Stimulated activated CD8-positive, alpha-beta memory T cell treated with anti-CD3 and anti-CD28 coated beads, Interleukin-7, amount 100 ng/mL, for 1 hour (primary cell): ENCODE measurements at regions not wholly inside any gene's neighbourhood (a gene's known extent, or its start where the extent isn't known, plus 50 kb on each side); places are given as distances from the start of the nearest gene placed in this dataset.

ENCODE experiments used
- DNase-seq, 2 donors: peaks; one replicate each; pipeline ENCODE4 v3.0.0-alpha.2; 2020; ENCODE audit warnings: low read depth in 2 of 2

- DNase-seq, result no peak
Measured at GRCh38 chr4:42747971-42748370, 91.1 kb upstream of the ATP8A1 start.

- DNase-seq, result no peak
Measured at GRCh38 chr4:42736527-42737195, 79.8 kb upstream of the ATP8A1 start.

DNA sequence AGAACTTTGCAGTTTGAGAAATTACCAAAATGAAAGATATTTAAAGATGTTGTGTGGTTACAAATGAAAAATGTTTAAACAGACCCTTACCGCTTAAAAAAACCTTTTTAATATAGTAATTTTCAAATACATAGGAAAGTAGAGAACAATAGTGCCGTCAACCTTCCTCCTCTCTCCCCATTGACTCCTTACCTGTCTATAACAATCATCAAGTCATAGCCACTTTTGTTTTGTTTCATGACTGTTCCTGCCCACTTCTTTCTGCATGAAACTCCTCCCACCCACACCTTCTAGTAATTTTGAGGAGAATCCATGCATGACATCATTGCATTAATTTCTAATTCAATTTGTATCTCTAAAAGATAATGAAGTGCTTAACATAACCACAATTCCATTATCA lies 76.5 kb upstream of the ATP8A1 start:
- DNase-seq, result no peak

DNA sequence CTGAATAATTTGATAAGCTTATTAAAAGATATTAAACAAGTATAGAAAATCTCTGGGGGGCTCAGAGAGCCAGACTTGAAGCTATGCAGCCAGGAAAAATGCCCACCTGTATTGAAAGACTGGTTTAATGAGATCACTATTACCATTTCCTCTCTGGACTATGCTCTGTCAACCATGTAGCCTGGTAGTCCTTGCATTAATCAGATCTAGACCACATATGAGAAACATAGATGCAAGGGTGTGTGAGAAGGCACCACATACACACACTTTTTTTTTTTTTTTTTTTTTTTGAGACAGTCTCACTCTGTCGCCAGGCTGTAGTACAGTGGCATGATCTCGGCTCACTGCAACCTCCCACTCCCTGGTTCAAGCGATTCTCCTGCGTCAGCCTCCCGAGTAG lies 75.9 kb upstream of the ATP8A1 start:
- DNase-seq, result no peak

DNA sequence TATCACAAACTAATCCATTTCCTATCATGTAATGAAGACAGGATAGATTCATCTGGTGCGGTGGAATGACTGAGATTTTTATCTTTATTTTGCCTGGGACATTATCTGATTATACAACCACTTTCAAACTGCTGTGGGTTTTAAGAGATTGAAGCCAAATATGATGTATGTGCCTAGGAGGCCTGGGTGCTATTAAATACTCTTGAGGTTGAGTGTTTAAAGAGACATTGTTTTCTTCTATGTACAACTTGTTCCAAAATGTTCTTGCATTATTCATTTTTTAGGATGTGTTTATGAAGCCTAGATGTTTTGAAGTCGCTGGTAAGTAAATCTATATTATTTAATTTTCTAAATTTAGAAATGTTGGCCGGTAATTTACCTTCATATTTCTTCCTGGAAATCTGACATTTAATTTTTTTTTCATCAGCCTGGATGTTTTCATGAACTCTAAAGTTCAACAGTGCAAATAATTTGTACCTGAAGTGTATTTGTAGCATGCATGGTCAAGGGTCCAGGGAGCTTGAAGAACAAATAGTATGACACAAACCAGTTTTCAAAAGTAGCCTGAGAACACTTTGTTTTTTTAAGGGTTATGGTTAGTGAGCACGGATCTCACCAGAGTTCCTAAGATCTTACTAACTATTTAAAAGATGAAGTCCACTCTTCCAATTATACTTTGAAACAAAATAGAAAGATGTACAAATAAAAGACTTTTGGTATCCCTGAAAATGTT lies 72.8 kb upstream of the ATP8A1 start:
- DNase-seq, result no peak

DNA sequence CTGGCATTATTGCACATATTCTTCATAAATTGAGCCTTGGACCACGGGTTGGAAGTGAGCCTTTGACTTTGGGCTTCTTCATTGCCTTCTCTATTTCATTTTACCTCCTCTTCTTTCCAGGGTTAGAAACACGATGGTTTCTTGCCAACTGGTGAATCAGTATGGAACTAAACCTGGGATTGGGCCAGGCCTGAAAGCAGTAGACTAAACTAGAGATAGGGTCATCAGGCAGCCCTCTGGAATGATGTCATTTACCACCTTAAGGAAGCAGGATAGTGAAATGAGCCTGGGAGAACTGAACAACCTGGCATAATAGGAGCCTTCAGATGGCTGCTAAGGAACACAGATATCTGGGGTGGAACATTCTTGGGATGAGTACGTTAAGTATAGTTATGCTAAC lies 67.5 kb upstream of the ATP8A1 start:
- DNase-seq, result no peak

- no peak for DNase-seq
Measured at GRCh38 chr4:42720533-42720932, 63.6 kb upstream of the ATP8A1 start.

- no peak for DNase-seq
Measured at GRCh38 chr4:42719257-42719656, 62.4 kb upstream of the ATP8A1 start.

DNA sequence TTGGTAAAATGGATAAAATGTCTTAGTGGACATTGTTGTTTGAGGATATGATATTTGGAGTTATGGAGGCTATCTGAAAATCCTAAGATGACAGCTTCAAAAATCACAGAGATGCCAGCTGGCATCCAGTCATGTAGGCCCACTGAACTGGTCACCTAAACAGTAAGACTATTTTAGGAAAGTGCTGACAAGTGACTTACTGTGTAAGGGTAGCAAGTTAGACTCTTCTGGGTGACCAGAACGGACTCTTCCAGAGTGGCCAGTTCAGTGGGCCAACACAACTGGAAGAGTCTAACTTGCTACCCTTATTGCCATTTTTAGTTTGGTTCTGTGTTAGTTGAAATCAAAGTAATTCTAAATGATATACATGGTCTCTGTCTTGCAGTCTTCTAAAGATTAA lies 61.4 kb upstream of the ATP8A1 start:
- DNase-seq, result no peak

DNA sequence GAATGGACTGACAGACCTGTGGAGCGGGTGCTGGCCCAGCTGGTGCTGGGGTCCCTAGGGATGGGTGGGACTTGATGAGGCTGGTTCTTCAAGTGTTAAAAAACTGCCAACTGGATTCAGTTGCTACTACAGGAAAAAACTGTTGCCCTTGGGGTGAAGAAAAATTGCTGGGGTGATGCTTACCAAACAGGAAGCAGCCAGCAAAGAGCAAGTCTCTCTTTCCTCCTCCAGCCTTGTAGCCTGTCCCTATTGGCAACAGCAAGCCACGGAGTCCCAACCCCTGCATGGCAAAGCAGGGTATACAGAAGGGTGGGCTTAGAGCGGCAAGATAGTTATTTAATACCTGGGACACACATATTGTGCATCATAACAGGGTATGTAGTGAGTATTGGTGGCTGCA lies 60.1 kb upstream of the ATP8A1 start:
- DNase-seq, result no peak

- no peak for DNase-seq
Measured at GRCh38 chr4:42715807-42716482, 59.0 kb upstream of the ATP8A1 start.

DNA sequence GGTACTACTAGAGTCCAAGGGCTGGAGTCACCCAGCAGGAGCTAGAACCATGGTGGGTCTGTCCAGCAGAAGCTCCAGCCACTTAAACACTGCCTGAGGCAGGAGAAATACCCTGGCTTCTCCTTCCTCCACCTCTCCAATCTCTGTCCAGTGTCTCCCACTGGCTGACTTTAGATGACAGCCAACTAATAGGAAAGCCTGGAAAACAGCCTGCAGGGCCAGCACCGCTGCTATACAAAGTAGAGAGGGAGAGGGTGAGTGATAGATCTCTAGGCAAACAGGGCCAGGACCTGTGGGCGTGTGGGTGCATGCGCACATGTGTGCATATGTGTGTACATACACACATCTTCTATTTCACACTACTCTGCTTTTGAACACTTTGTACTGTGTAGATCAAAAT lies 56.5 kb upstream of the ATP8A1 start:
- no peak for DNase-seq

GRCh38 chr4:42712854-42713253 lies 55.9 kb upstream of the ATP8A1 start:
- no peak for DNase-seq

GRCh38 chr4:42711496-42711895 lies 54.6 kb upstream of the ATP8A1 start:
- DNase-seq, result no peak

- DNase-seq, result no peak
Measured at GRCh38 chr4:42710761-42711160, 53.9 kb upstream of the ATP8A1 start.

DNA sequence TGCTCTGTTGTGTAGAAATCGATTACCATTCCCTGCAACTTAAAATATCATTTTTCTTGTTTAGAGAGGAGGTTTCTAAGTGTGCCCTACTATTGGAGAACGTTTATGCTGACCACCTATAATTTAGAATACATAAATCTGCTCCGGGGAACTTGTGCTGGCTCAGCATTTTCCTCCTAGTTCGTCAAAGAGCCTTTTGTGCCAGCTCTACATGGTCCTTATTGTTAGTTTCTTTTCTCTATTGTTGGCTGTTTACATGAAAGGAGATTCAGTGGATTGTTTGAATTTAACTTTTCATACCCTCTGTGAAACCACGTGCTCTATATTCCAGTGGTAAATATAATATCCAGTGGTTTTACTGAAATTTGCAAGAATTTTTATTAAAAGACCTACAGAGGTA lies 53.4 kb upstream of the ATP8A1 start:
- DNase-seq, result no peak

DNA sequence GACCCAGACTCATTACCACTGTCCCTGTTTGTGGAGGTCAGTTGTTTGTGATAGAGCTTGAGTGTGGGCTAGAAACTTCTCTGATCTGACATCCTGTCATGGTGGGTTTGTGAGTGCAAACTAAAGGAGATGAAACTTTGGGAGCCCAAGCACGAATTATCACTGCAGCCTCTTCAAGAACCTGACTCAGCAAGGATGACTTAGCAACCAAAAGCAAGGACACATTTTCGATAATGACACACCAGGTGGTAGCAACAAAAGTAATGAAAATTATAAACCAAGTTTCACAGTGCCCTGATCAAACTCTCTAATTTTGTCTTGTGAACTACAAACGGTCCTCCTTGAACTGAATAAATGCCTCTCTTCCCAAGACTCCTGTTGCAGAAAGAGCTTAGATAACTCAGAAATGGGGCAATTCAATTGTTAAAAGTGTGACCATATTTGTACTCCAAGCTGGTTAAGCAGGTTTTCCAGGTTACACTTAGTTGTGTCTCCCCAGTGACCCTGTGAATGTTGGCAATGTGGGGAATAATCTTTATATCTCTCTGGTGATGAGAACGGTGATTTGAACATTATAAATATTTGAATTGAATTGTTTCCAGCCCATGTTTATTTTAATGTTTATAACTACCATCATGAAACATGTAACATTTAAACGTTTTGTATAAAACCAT lies 52.6 kb upstream of the ATP8A1 start:
- DNase-seq, result no peak

DNA sequence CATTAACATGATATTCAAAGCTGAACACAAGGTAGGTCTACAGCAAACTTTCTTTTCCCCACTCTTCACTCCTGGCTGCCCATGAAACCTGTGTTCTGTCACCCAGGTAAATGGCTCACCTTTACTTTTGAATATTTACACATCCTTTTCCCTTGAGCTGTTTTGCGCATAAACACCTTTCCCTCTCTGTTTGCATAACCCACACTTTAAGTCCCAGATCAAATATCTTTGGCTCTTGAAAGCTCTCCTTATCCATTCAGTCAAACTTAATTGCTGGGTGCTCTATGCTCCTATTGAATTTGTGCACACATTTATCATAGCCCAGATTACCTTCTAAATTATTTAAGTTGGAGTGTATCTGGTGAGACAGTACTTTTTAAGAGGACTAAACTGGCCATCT lies 51.7 kb upstream of the ATP8A1 start:
- no peak for DNase-seq
